Smooth muscle cell (in vitro differentiated cells): ENCODE measurements at regions not wholly inside any gene's neighbourhood (a gene's known extent, or its start where the extent isn't known, plus 50 kb on each side); places are given as distances from the start of the nearest gene placed in this dataset.

ENCODE experiments used
- DNase-seq: peaks from one replicate; lab custom pipeline; 2025; ENCODE audit not compliant: unreplicated experiment; lab: John Stamatoyannopoulos, UW
- H2AFZ ChIP-seq: fragments of 200-600 bp; sonication (generic); 2 replicates; pipeline ENCODE4 v1.6.0; 2016; ENCODE audit warnings: antibody characterized with exemption, low read depth, mild to moderate bottlenecking
- H3F3A ChIP-seq: fragments of 200-600 bp; sonication (generic); 2 replicates; pipeline ENCODE4 v1.6.0; 2017; ENCODE audit warnings: antibody characterized with exemption, low read depth
- H3K27ac ChIP-seq: fragments of 200-600 bp; sonication (generic); 2 replicates; pipeline ENCODE4 v1.5.1; 2016; ENCODE audit warnings: low read depth, mild to moderate bottlenecking
- H3K27me3 ChIP-seq: fragments of 200-600 bp; sonication (generic); 2 replicates; pipeline ENCODE4 v1.6.1; 2016; ENCODE audit warnings: low read depth, mild to moderate bottlenecking
- H3K36me3 ChIP-seq: fragments of 200-600 bp; sonication (generic); 2 replicates; pipeline ENCODE4 v1.5.1; 2016; ENCODE audit warnings: low read depth
- H3K4me1 ChIP-seq: fragments of 200-600 bp; sonication (generic); 2 replicates; pipeline ENCODE4 v1.5.1; 2016; ENCODE audit warnings: low read depth
- H3K4me2 ChIP-seq: fragments of 200-600 bp; sonication (generic); 2 replicates; pipeline ENCODE4 v1.6.0; 2016; ENCODE audit warnings: mild to moderate bottlenecking
- H3K4me3 ChIP-seq: fragments of 200-600 bp; sonication (generic); 2 replicates; pipeline ENCODE4 v1.5.1; 2016; ENCODE audit warnings: mild to moderate bottlenecking
- H3K79me2 ChIP-seq: fragments of 200-600 bp; sonication (generic); 2 replicates; pipeline ENCODE4 v1.6.0; 2016; ENCODE audit warnings: low read depth, mild to moderate bottlenecking
- H3K9ac ChIP-seq: fragments of 200-600 bp; sonication (generic); 2 replicates; pipeline ENCODE4 v1.6.0; 2016; ENCODE audit warnings: low read depth
- H3K9me3 ChIP-seq: fragments of 200-600 bp; sonication (generic); replicated peaks from 2 replicates; pipeline ENCODE4 v1.5.1; 2016; ENCODE audit warnings: low read depth
- H4K20me1 ChIP-seq: fragments of 200-600 bp; sonication (generic); 2 replicates; pipeline ENCODE4 v1.6.0; 2016; ENCODE audit warnings: low read depth
- WGBS: methylation state at CpG from one replicate; pipeline ENCODE4 v1.1.7; 2016; ENCODE audit warnings: low lambda C conversion rate; 5-methylcytosine and 5-hydroxymethylcytosine counted together
- TF ChIP-seq, protein P1 (sequence below): fragments of 200-600 bp; sonication (generic); IDR thresholded peaks from 2 replicates; pipeline ENCODE4 v1.5.1; 2017; ENCODE audit warnings: borderline replicate concordance, mild to moderate bottlenecking, antibody characterized with exemption; ENCODE audit not compliant: insufficient read depth, poor library complexity, severe bottlenecking

DNA sequence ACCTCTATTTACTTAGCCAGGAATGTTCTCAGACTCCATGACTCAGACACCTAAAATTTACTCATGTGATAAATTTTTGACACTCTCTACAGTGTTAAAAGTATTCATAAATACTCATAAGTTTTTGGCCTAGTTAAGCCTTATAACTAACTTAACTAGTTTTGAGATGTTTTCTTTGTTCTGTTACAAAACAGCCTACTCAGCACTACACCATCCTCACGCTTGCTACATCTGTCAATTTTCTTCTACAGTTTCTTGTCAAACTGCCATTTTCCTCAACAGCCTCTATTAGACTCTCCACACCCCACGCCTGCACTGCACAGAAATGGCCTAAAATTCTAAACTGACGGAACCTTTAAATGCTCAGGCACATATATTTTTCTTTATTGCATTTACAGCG is 195.5 kb downstream of the ANXA1 start:
- no peak overlapping the region for H3K27ac ChIP-seq
- no peaks in the 10 kb centered on the region for H3K36me3 ChIP-seq

GRCh38 chr9:73347720-73348119 is 196.1 kb downstream of the ANXA1 start:
- Histone ChIP-seq H3K9me3 (no peaks in the 10 kb centered on the region), H3K9ac (no peak overlapping the region), H3K36me3 (no peaks in the 10 kb centered on the region), H3K4me2 (no peak overlapping the region), H2AFZ (no peak overlapping the region), H4K20me1 (no peaks in the 10 kb centered on the region), H3K4me3 (no peak overlapping the region), H3F3A (no peaks in the 10 kb centered on the region), H3K27me3 (peaks cover 12% of the 10 kb centered on the region), H3K4me1 (no peaks in the 10 kb centered on the region), H3K27ac (no peak overlapping the region), H3K79me2 (no peaks in the 10 kb centered on the region)
- WGBS, result 82% methylated on average over 1 of the region's 1 CpG
- TF ChIP-seq, protein P1, sequence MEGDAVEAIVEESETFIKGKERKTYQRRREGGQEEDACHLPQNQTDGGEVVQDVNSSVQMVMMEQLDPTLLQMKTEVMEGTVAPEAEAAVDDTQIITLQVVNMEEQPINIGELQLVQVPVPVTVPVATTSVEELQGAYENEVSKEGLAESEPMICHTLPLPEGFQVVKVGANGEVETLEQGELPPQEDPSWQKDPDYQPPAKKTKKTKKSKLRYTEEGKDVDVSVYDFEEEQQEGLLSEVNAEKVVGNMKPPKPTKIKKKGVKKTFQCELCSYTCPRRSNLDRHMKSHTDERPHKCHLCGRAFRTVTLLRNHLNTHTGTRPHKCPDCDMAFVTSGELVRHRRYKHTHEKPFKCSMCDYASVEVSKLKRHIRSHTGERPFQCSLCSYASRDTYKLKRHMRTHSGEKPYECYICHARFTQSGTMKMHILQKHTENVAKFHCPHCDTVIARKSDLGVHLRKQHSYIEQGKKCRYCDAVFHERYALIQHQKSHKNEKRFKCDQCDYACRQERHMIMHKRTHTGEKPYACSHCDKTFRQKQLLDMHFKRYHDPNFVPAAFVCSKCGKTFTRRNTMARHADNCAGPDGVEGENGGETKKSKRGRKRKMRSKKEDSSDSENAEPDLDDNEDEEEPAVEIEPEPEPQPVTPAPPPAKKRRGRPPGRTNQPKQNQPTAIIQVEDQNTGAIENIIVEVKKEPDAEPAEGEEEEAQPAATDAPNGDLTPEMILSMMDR, result no peak
- DNase-seq, result no peak

More for the DNA sequence above, 195.5 kb downstream of the ANXA1 start:
- 89% methylated on average over 4 of the region's 4 CpGs for WGBS
- Histone ChIP-seq H3K79me2 (no peaks in the 10 kb centered on the region), H3K9ac (no peak overlapping the region), H3K4me2 (no peak overlapping the region), H4K20me1 (no peaks in the 10 kb centered on the region), H3K4me3 (no peak overlapping the region), H3F3A (no peaks in the 10 kb centered on the region), H2AFZ (no peak overlapping the region), H3K9me3 (no peaks in the 10 kb centered on the region), H3K27me3 (peaks cover 12% of the 10 kb centered on the region), H3K4me1 (no peaks in the 10 kb centered on the region)
- TF ChIP-seq, protein P1, result no peak
- DNase-seq, result no peak

DNA sequence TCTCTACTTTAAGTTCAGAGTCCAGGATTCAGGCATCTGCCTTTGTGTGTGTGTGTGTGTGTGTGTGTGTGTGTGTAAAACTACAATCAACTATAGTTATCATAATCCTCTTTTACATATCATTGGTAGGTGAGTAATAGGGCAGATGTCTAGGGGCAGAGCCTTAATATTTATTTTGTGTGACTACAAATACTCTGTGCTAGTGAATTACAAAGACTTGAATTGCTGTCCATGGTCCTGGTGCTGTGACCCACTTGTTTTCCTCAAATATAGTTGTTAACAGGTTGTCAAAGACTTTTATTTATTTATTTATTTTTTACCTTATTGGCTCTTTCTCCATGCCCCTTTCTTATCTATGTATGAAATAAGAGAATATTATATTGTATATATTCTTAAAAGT is 196.8 kb downstream of the ANXA1 start:
- TF ChIP-seq, protein P1, result no peak
- Histone ChIP-seq H4K20me1 (no peaks in the 10 kb centered on the region), H3K27ac (no peak overlapping the region), H3K9me3 (no peaks in the 10 kb centered on the region), H3K27me3 (peaks cover 5% of the 10 kb centered on the region), H3F3A (no peaks in the 10 kb centered on the region), H3K4me1 (no peaks in the 10 kb centered on the region), H3K79me2 (no peaks in the 10 kb centered on the region), H3K4me3 (no peak overlapping the region), H3K9ac (no peak overlapping the region), H3K4me2 (no peak overlapping the region), H2AFZ (no peak overlapping the region), H3K36me3 (no peaks in the 10 kb centered on the region)
- no peak for DNase-seq

DNA sequence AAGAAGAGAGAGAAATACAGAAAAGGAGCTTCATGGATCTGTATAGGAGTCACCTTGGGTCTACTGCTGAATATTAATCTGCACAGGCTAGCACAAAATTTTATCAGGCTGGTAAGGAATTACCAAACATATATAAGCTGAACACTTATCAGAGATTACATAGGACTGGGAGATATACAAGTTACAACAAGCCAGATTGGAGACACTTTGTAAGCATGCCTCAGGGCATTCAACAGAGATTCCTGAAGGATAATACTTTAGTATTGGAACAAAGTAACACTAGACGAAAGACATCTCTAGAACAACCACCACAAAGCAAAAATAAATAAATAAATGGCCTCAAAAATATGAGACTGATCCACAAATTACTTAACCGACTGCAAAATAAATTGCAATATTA is 197.8 kb downstream of the ANXA1 start:
- H3K36me3 ChIP-seq, result no peaks in the 10 kb centered on the region
- H3K9ac ChIP-seq, result no peak overlapping the region
- no peak overlapping the region for H3K27ac ChIP-seq
- no peaks in the 10 kb centered on the region for H3K79me2 ChIP-seq
- no peak for DNase-seq
- H2AFZ ChIP-seq, result no peak overlapping the region
- H3F3A ChIP-seq, result no peaks in the 10 kb centered on the region
- no peaks in the 10 kb centered on the region for H3K4me1 ChIP-seq
- H3K9me3 ChIP-seq, result no peaks in the 10 kb centered on the region
- TF ChIP-seq, protein P1, result no peak
- H3K27me3 ChIP-seq, result no peaks in the 10 kb centered on the region
- 79% methylated on average over 2 of the region's 2 CpGs for WGBS
- no peak overlapping the region for H3K4me3 ChIP-seq
- no peaks in the 10 kb centered on the region for H4K20me1 ChIP-seq
- no peak overlapping the region for H3K4me2 ChIP-seq
